Retinal pigment epithelial cell (primary cell): ENCODE measurements at regions not wholly inside any gene's neighbourhood (a gene's known extent, or its start where the extent isn't known, plus 50 kb on each side); places are given as distances from the start of the nearest gene placed in this dataset.

Experiments used
- DNase-seq: peaks from one replicate; pipeline ENCODE4 v3.0.0-alpha.2; 2010; ENCODE audit warnings: low read depth
- H3K4me3 ChIP-seq: 2 replicates; pipeline ENCODE4 v1.5.1; 2011; ENCODE audit warnings: mild to moderate bottlenecking, low read length, control low read depth, moderate library complexity
- TF ChIP-seq, protein P1 (sequence below): conservative IDR thresholded peaks from 2 replicates; pipeline ENCODE4 v1.5.1; 2011; ENCODE audit warnings: low read depth, low read length, control low read depth, inconsistent platforms

DNA sequence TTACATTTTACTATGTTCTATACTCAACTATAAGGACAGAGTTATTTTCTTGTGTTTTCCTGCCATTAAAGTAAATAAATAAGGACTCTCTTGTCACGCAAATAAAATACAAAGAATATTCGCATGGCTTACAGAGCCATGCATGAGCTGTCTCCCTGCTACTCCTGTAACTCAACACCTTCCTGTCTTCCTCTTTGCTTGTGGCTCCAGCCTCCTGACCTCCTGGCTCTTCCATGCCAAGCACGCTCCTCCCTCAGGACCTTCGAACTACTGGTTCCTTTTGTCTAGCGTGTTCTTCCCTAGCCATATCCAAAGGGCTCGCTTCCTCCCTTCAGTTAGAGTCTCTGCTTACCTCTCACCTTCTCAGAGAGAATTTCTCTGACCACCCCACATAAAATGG, 124.3 kb upstream of the TMC3 start:
- DNase-seq: no peak
- TF ChIP-seq, protein P1, sequence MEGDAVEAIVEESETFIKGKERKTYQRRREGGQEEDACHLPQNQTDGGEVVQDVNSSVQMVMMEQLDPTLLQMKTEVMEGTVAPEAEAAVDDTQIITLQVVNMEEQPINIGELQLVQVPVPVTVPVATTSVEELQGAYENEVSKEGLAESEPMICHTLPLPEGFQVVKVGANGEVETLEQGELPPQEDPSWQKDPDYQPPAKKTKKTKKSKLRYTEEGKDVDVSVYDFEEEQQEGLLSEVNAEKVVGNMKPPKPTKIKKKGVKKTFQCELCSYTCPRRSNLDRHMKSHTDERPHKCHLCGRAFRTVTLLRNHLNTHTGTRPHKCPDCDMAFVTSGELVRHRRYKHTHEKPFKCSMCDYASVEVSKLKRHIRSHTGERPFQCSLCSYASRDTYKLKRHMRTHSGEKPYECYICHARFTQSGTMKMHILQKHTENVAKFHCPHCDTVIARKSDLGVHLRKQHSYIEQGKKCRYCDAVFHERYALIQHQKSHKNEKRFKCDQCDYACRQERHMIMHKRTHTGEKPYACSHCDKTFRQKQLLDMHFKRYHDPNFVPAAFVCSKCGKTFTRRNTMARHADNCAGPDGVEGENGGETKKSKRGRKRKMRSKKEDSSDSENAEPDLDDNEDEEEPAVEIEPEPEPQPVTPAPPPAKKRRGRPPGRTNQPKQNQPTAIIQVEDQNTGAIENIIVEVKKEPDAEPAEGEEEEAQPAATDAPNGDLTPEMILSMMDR: no peak
- no peak overlapping the region for H3K4me3 ChIP-seq

DNA sequence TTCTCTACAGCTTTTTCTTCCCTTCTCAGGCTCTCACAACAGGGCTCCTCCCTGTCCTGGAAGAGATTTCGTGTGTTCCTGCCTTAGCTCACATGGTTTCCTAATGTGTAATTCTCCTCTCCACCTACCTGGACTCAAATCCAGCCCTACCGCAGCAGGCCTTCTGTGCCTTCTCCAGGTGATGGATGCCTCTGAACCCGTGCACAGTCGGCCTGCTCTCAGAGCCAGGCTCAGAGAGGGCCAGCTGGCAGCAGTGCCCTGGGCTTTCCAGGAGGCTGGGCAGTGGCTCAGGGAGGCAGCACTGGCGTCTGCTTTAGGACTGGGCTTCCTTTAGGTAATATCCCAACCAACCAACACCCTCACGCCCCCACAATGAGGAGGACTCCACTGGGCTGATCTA, 123.2 kb upstream of the TMC3 start:
- DNase-seq: no peak
- no peak overlapping the region for H3K4me3 ChIP-seq
- TF ChIP-seq, protein P1: no peak

- no peak overlapping the region for H3K4me3 ChIP-seq
- TF ChIP-seq, protein P1: no peak
- no peak for DNase-seq
Observed at GRCh38 chr15:81495780-81496467, 121.9 kb upstream of the TMC3 start.

DNA sequence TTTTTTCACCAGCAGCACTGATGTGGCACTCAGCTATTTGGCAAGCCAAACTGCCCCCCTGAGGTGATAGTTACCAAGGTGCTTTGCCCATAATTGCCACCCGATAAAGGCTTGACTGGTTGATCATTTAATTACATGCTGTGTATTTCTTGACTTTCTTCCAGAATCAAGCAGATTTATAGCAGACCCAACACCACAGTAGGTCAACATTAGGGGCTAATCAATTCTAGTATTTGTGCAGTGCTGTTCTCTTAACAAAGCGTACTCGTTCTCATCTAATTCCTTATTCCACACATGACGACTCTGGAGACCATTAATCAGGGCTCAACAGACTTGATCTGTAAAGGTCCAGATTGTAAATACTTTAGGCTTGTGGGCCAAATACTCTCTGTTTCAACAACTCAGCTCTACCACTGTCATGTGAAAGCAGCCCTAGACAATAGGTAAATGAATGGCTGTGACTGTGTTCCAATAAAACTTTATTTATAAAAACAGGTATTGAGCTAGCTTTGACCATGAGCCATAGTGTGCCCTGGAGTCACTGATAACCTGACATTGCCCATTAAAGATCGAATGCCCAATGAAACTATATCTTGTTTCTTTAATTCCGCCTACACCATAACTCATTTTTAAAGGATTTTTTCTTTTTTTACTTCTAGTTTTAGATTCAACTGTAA, 119.1 kb upstream of the TMC3 start:
- DNase-seq: no peak
- H3K4me3 ChIP-seq: no peak overlapping the region

DNA sequence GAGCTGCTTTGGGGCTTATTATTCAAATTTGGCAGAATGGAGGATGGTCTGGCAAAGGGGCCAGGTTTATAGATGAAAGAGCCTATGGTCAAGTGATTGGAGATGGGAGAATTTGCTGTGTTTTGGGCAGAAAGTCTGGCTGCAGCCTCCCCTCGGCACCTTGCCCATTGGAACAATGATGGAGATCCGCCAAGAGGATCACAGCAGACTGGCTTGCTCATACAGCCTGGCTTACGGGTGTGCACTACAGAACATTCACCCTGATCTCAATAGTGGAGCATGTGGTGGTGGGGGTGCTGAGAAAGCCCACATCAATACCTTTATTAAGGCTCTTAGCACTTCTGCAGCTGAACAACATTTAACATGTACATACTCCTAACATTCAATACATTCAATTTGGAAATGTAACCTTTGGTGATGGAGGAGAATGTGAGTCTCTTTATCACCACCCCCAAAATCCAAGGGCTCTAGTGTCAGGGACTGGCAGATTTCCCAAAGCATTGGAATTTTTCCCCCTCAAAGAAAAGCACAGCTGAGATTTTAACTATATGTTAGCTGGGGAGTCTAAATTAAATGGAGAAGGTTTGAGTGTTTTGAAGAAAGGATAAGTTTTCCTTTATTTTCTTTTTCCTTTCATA, 118.4 kb upstream of the TMC3 start:
- TF ChIP-seq, protein P1: no peak
- no peak overlapping the region for H3K4me3 ChIP-seq
- peak; percentile 23 for DNase-seq

More for the DNA sequence above, 119.1 kb upstream of the TMC3 start:
- TF ChIP-seq, protein P1: no peak

DNA sequence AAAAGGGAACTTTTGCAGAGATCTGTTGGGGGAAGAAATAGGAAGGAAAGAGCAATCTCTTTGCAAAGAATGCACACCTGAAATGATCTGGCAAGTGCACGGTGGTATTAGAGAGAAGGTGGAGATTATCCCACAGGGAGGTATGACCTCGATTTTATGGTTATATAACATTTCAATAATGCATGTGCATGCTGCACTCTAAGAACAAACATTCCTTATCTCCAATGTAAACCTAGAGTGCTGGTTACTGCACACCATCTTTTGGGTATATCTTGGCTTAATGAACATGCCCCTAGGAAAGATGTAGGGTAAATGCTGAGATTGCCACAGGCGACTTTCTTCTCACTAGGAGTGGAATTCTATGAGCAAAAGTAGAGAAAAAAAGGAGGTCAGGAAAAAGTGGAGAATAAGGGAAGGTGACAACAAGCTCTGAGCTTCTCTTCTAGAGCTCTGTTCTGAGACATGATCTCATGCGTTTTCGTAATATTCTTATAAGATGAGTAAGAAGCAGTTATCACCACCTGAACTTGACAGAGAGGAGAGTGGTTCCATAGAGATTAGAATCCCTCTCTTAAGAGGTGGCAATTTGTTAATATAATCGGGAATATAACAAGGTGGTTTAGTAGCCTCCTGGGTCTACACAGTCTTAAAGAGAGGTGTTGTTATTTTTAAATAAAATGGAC, 117.5 kb upstream of the TMC3 start:
- no peak for DNase-seq
- no peak overlapping the region for H3K4me3 ChIP-seq
- TF ChIP-seq, protein P1: no peak
